ENCODE measurements at regions not wholly inside any gene's neighbourhood (a gene's known extent, or its start where the extent isn't known, plus 50 kb on each side); places are given as distances from the start of the nearest gene placed in this dataset.

- Histone ChIP-seq H2AFZ (ENCODE audit: low read length) (no peak overlapping the region), H3K27me3 (replicated peaks in 1 of 4; ENCODE audit: control insufficient read depth in 3 of 4, extremely low read depth in 1 of 4, insufficient read depth in 3 of 4, low read length in 3 of 4) (no peaks in the 10 kb centered on the region), H3K36me3 (ENCODE audit: control insufficient read depth in 2 of 4, insufficient read depth in 4 of 4, low read length in 3 of 4) (no peaks in the 10 kb centered on the region), H2BK12ac (ENCODE audit: low read depth, low read length) (no peak overlapping the region), H2BK5ac (ENCODE audit: low read depth, low read length) (no peak overlapping the region), H3K18ac (ENCODE audit: extremely low read depth, low read length) (no peak overlapping the region), H3K79me2 (ENCODE audit: control insufficient read depth in 1 of 2, insufficient read depth in 2 of 2, low read length in 2 of 2) (no peaks in the 10 kb centered on the region), H3K79me1 (ENCODE audit: low read depth, low read length) (no peaks in the 10 kb centered on the region), H3K56ac (replicated peaks; ENCODE audit: insufficient read length, low read depth, low read length) (no peak overlapping the region), H3K14ac (ENCODE audit: insufficient read length) (no peak overlapping the region), H3K23me2 (ENCODE audit: low read depth, low read length) (no peaks in the 10 kb centered on the region), H2AK5ac (ENCODE audit: low read depth, low read length) (no peak overlapping the region), H3K4me2 (ENCODE audit: insufficient read depth in 1 of 2, low read depth in 2 of 2, low read length in 2 of 2) (no peak overlapping the region), H2BK120ac (replicated peaks; ENCODE audit: low read depth, low read length) (no peak overlapping the region), H2BK15ac (ENCODE audit: low read length) (no peak overlapping the region), H3K4me1 (replicated peaks in 1 of 4; ENCODE audit: control insufficient read depth in 3 of 4, insufficient read depth in 4 of 4, low read length in 3 of 4) (peaks cover 0 to 3% (median 0%) of the 10 kb centered on the region in 4 experiments; a peak in 1 of 7 replicates), H4K20me1 (replicated peaks in 1 of 2; ENCODE audit: control insufficient read depth in 1 of 2, insufficient read depth in 2 of 2, low read length in 2 of 2) (no peaks in the 10 kb centered on the region), H3K4me3 (ENCODE audit: extremely low read depth in 1 of 4, insufficient read depth in 2 of 4, low read depth in 3 of 4, low read length in 4 of 4) (no peak overlapping the region), H4K5ac (ENCODE audit: insufficient read length, low read depth, low read length) (no peak overlapping the region), H4K91ac (replicated peaks; ENCODE audit: insufficient read length, low read length) (no peak overlapping the region), H3K9me3 (ENCODE audit: insufficient read depth in 2 of 2, low read depth in 1 of 2, low read length in 1 of 2) (no peaks in the 10 kb centered on the region), H3K4ac (replicated peaks; ENCODE audit: insufficient read length, low read depth, low read length) (no peak overlapping the region), H2BK20ac (ENCODE audit: low read length) (no peak overlapping the region), H4K8ac (ENCODE audit: extremely low read depth, insufficient read depth, low read length) (no peak overlapping the region), H3K27ac (ENCODE audit: low read depth, low read length) (no peak overlapping the region), H3K9ac (replicated peaks in 1 of 4; ENCODE audit: extremely low read depth in 1 of 4, low read depth in 3 of 4, low read length in 3 of 4) (no peak overlapping the region), H3K23ac (ENCODE audit: insufficient read length) (no peak overlapping the region)
- 61% methylated on average over 2 of the region's 2 CpGs; no CpG with 5 or more reads in 1 of the 2 experiments for WGBS, 2 experiments (ENCODE audit: extremely low coverage in 1 of 2, insufficient coverage in 1 of 2, insufficient read length in 1 of 2, insufficient replicate concordance in 2 of 2, low coverage in 1 of 2, low lambda C conversion rate in 2 of 2, missing lambda C conversion rate in 1 of 2)
- FAIRE-seq (no peak), DNase-seq (ENCODE audit: low read depth in 1 of 2, low spot score in 2 of 2) (no peak)
- CTCF ChIA-PET (ENCODE audit: partially characterized antibody): interaction anchor here (0.6 to 4.6 kb wide), 3 partner anchors 35 to 123 kb away, joined by 3 to 15 read pairs (median 7); no protein-coding TSS in a partner anchor
- POLR2A ChIA-PET (ENCODE audit: partially characterized antibody): no interaction called here
- TF ChIP-seq YY1 (IDR thresholded peaks at IDR 0.05; ENCODE audit: low read depth, low read length) (no peak), POLR2AphosphoS5 (IDR thresholded peaks at IDR 0.05; ENCODE audit: low read depth, low read length) (no peak), TAF1 (IDR thresholded peaks at IDR 0.05; ENCODE audit: low read depth, low read length) (no peak), CTBP2 (IDR thresholded peaks at IDR 0.05; ENCODE audit: borderline replicate concordance, insufficient read depth, insufficient read length, low read length) (no peak), SRF (IDR thresholded peaks at IDR 0.05; ENCODE audit: low read depth, low read length) (no peak), KDM5A (IDR thresholded peaks at IDR 0.05; ENCODE audit: low read length) (no peak), NANOG (IDR thresholded peaks at IDR 0.05; ENCODE audit: insufficient read depth, low read depth, low read length, poor library complexity, severe bottlenecking) (no peak), SIN3A (conservative IDR thresholded peaks at IDR 0.05 in 1 of 2, IDR thresholded peaks at IDR 0.05 in 1 of 2; ENCODE audit: low read depth in 1 of 2, low read length in 2 of 2) (no peak), KDM4A (IDR thresholded peaks at IDR 0.05; ENCODE audit: low read depth, low read length, severe bottlenecking) (no peak), NRF1 (IDR thresholded peaks at IDR 0.05; ENCODE audit: low read depth, low read length) (no peak), SP4 (IDR thresholded peaks at IDR 0.05; ENCODE audit: low read length) (no peak), TCF12 (IDR thresholded peaks at IDR 0.05; ENCODE audit: low read depth, low read length) (no peak), CBX8 (IDR thresholded peaks at IDR 0.05; ENCODE audit: borderline replicate concordance, low read depth, low read length) (no peak), JUND (IDR thresholded peaks at IDR 0.05; ENCODE audit: low read length) (no peak), EP300 (IDR thresholded peaks at IDR 0.05; ENCODE audit: borderline replicate concordance in 1 of 2, low read depth in 2 of 2, low read length in 2 of 2) (no peak), CBX5 (IDR thresholded peaks at IDR 0.05; ENCODE audit: low read depth, low read length) (no peak)
These were observed 302.0 kb downstream of the TFEC start for GRCh38 chr7:115728518-115728917.
